Uterus (tissue), 3 donors: ENCODE measurements at regions not wholly inside any gene's neighbourhood (a gene's known extent, or its start where the extent isn't known, plus 50 kb on each side); places are given as distances from the start of the nearest gene placed in this dataset.

Experiments used
- DNase-seq, 2 donors: peaks; one replicate each; pipeline ENCODE4 v3.0.0-alpha.2; 2019 to 2020
- H3K27ac ChIP-seq, 2 donors: fragments of 200-600 bp; sonication (generic); 1 replicate in 1 of 2; 2 replicates in 1 of 2; pipeline ENCODE4 v1.5.1; 2016 to 2018
- H3K27me3 ChIP-seq, 2 donors: fragments of 200-600 bp; sonication (generic); one replicate each; pipeline ENCODE4 v1.5.1; 2018 to 2019; ENCODE audit warnings: control low read depth in 1 of 2
- H3K36me3 ChIP-seq, 2 donors: fragments of 200-600 bp; sonication (generic); one replicate each; pipeline ENCODE4 v1.5.1; 2019; ENCODE audit warnings: control low read depth in 1 of 2
- H3K4me1 ChIP-seq, 2 donors: fragments of 200-600 bp; sonication (generic); one replicate each; pipeline ENCODE4 v1.5.1; 2018 to 2019; ENCODE audit warnings: control low read depth in 1 of 2
- H3K4me3 ChIP-seq, 2 donors: fragments of 200-600 bp; sonication (generic); 1 replicate in 1 of 2; 2 replicates in 1 of 2; pipeline ENCODE4 v1.5.1; 2018 to 2019; ENCODE audit warnings: mild to moderate bottlenecking in 1 of 2
- H3K9me3 ChIP-seq, 2 donors: fragments of 200-600 bp; sonication (generic); one replicate each; pipeline ENCODE4 v1.5.1; 2019; ENCODE audit warnings: control low read depth in 1 of 2
- POLR2A ChIP-seq, 2 donors: fragments of 450-650 bp; IDR thresholded peaks; one replicate each; pipeline ENCODE4 v1.6.1; 2016; ENCODE audit warnings: antibody characterized with exemption in 2 of 2, mild to moderate bottlenecking in 1 of 2, moderate library complexity in 1 of 2
- intact Hi-C: fragments of 100-400 bp; cut with DNase I; formaldehyde crosslinking; loops from one replicate; pipeline ENCODE4 v1.15.1; 2023; ENCODE audit warnings: low total_unique reads
- TF ChIP-seq, protein P1 (sequence below), 4 experiments: fragments of 200-600 bp in 2 of 4; fragments of 450-650 bp in 2 of 4; sonication (generic) in 2 of 4; IDR thresholded peaks; one replicate each; pipeline ENCODE4 v1.5.1; 2016 to 2019; ENCODE audit warnings: antibody characterized with exemption in 4 of 4, mild to moderate bottlenecking in 2 of 4, moderate library complexity in 1 of 4
- donor health status: DM: yes; HTN: yes; CAD: no.

GRCh38 chr4:59945277-59945676, 1254.8 kb upstream of the ADGRL3 start:
- Histone ChIP-seq H3K36me3 (no peaks in the 10 kb centered on the region), H3K9me3 (no peaks in the 10 kb centered on the region), H3K4me1 (no peaks in the 10 kb centered on the region), H3K4me3 (no peak overlapping the region), H3K27ac (no peak overlapping the region), H3K27me3 (no peaks in the 10 kb centered on the region)
- DNase-seq = no peak
- TF ChIP-seq POLR2A (IDR thresholded peaks at IDR 0.05) = no peak
- TF ChIP-seq, protein P1, sequence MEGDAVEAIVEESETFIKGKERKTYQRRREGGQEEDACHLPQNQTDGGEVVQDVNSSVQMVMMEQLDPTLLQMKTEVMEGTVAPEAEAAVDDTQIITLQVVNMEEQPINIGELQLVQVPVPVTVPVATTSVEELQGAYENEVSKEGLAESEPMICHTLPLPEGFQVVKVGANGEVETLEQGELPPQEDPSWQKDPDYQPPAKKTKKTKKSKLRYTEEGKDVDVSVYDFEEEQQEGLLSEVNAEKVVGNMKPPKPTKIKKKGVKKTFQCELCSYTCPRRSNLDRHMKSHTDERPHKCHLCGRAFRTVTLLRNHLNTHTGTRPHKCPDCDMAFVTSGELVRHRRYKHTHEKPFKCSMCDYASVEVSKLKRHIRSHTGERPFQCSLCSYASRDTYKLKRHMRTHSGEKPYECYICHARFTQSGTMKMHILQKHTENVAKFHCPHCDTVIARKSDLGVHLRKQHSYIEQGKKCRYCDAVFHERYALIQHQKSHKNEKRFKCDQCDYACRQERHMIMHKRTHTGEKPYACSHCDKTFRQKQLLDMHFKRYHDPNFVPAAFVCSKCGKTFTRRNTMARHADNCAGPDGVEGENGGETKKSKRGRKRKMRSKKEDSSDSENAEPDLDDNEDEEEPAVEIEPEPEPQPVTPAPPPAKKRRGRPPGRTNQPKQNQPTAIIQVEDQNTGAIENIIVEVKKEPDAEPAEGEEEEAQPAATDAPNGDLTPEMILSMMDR (IDR thresholded peaks at IDR 0.05) = no peak
- intact Hi-C loops = no loop called here

- Histone ChIP-seq H3K27ac (no peak overlapping the region), H3K36me3 (no peaks in the 10 kb centered on the region), H3K4me1 (no peaks in the 10 kb centered on the region), H3K4me3 (no peak overlapping the region), H3K9me3 (no peaks in the 10 kb centered on the region), H3K27me3 (no peaks in the 10 kb centered on the region)
- no peak for DNase-seq
- TF ChIP-seq, protein P1 (IDR thresholded peaks at IDR 0.05) = no peak
- TF ChIP-seq POLR2A (IDR thresholded peaks at IDR 0.05) = no peak
- intact Hi-C loops = no loop called here
Observed at GRCh38 chr4:59945716-59946115, 1254.4 kb upstream of the ADGRL3 start.

DNA sequence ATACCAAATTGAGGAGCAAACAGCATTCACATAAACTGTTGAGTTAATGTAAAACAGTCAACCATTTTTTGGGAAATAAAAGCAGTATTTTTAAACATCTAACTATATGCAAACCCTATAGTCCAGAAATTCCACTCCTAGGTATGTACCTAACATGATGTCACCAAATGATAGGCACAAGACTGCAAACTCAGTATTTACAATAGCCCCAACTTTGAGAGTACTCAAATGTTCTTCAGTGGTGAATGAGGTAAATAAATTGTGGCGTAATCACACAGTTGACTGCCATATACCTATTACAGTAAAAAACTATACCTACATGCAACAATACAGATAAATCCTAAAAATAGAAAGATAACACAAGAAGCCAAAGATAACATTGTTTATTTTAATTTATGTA, 1243.8 kb upstream of the ADGRL3 start:
- Histone ChIP-seq H3K27ac (no peak overlapping the region), H3K36me3 (no peaks in the 10 kb centered on the region), H3K27me3 (no peaks in the 10 kb centered on the region), H3K4me3 (no peak overlapping the region), H3K9me3 (no peaks in the 10 kb centered on the region), H3K4me1 (no peaks in the 10 kb centered on the region)
- DNase-seq = no peak
- TF ChIP-seq, protein P1 (IDR thresholded peaks at IDR 0.05) = no peak
- no peak for TF ChIP-seq POLR2A (IDR thresholded peaks at IDR 0.05)
- intact Hi-C loops = no loop called here

DNA sequence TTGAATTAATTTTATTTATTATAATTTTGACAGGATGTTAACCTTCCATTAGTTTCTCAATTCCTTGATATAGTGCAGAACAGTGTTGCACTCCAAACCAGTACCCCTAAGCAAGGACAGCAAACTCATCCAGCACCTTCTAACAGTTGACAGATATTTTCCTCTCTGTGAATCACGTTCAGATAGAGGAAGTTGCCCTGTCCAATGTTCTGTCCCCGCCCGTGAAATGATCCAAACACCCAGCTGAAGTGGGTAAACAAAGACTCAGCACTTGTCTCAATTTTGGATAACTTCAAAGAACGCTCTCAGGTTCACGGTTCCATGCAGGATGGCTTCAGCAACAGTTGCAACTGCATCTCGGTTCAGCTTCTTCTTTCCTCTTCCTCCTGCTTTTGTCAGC, 1240.0 kb upstream of the ADGRL3 start:
- no peak for DNase-seq
- intact Hi-C loops = no loop called here
- Histone ChIP-seq H3K9me3 (no peaks in the 10 kb centered on the region), H3K27me3 (no peaks in the 10 kb centered on the region), H3K4me3 (no peak overlapping the region), H3K36me3 (no peaks in the 10 kb centered on the region), H3K27ac (no peak overlapping the region), H3K4me1 (no peaks in the 10 kb centered on the region)
- TF ChIP-seq, protein P1 (IDR thresholded peaks at IDR 0.05) = no peak
- TF ChIP-seq POLR2A (IDR thresholded peaks at IDR 0.05) = no peak

- no peak overlapping the region for H3K4me3 ChIP-seq
- no peaks in the 10 kb centered on the region for H3K4me1 ChIP-seq
- no peak overlapping the region for H3K27ac ChIP-seq
- intact Hi-C loops = no loop called here
- no peaks in the 10 kb centered on the region for H3K9me3 ChIP-seq
- H3K36me3 ChIP-seq = no peaks in the 10 kb centered on the region
- no peak for DNase-seq
- TF ChIP-seq, protein P1 (IDR thresholded peaks at IDR 0.05) = no peak
- no peak for TF ChIP-seq POLR2A (IDR thresholded peaks at IDR 0.05)
- no peaks in the 10 kb centered on the region for H3K27me3 ChIP-seq
Observed at GRCh38 chr4:59966758-59967157, 1233.4 kb upstream of the ADGRL3 start.
